H1 (cell line): ENCODE measurements at regions not wholly inside any gene's neighbourhood (a gene's known extent, or its start where the extent isn't known, plus 50 kb on each side); places are given as distances from the start of the nearest gene placed in this dataset.

ENCODE experiments used
- CTCF ChIA-PET: fragments of 300-600 bp; sonication (Branson Sonifier 250); formaldehyde crosslinking; loops from one replicate; lab custom pipeline; 2021; ENCODE audit not compliant: partially characterized antibody; lab: Charles Lee
- POLR2A ChIA-PET: fragments of 300-600 bp; sonication (Branson Sonifier 250); formaldehyde crosslinking; loops from one replicate; lab custom pipeline; 2021; ENCODE audit warnings: inconsistent platforms; ENCODE audit not compliant: partially characterized antibody; lab: Charles Lee
- DNase-seq, 2 experiments: peaks; one replicate each; pipeline versions ENCODE4 v3.0.0 to v3.0.0-alpha.2; 2010 to 2022; ENCODE audit warnings: low spot score in 2 of 2, low read depth in 1 of 2, mixed read lengths in 1 of 2
- FAIRE-seq: peaks from 2 replicates; lab custom pipeline; 2011; peaks lifted over from hg19 to GRCh38; lab: Jason Lieb, UNC
- H2AFZ ChIP-seq: 2 replicates; pipeline ENCODE4 v1.8.1; 2012; ENCODE audit warnings: low read length, inconsistent platforms
- H2AK5ac ChIP-seq: 2 replicates; pipeline ENCODE4 v1.6.1; 2013; ENCODE audit warnings: low read depth, low read length
- H2BK120ac ChIP-seq: replicated peaks from 2 replicates; pipeline ENCODE3; 2013; ENCODE audit warnings: low read depth, low read length, inconsistent platforms
- H2BK12ac ChIP-seq: 2 replicates; pipeline ENCODE4 v1.6.1; 2013; ENCODE audit warnings: low read depth, low read length
- H2BK15ac ChIP-seq: 2 replicates; pipeline ENCODE4 v1.6.1; 2013; ENCODE audit warnings: low read length
- H2BK20ac ChIP-seq: 2 replicates; pipeline ENCODE4 v1.6.1; 2013; ENCODE audit warnings: low read length
- H2BK5ac ChIP-seq: 2 replicates; pipeline ENCODE4 v1.6.1; 2013; ENCODE audit warnings: low read depth, low read length
- H3K14ac ChIP-seq: 2 replicates; pipeline ENCODE4 v1.6.1; 2013; ENCODE audit warnings: inconsistent platforms; ENCODE audit not compliant: insufficient read length
- H3K18ac ChIP-seq: 2 replicates; pipeline ENCODE4 v1.6.1; 2013; ENCODE audit warnings: low read length; ENCODE audit errors: extremely low read depth
- H3K23ac ChIP-seq: 2 replicates; pipeline ENCODE4 v1.6.1; 2013; ENCODE audit warnings: inconsistent platforms; ENCODE audit not compliant: insufficient read length
- H3K23me2 ChIP-seq: 2 replicates; pipeline ENCODE4 v1.6.1; 2013; ENCODE audit warnings: low read depth, low read length
- H3K27ac ChIP-seq: 2 replicates; pipeline ENCODE4 v1.6.1; 2011; ENCODE audit warnings: low read depth, low read length, inconsistent platforms
- H3K27me3 ChIP-seq, 4 experiments: replicated peaks in 1 of 4; 1 replicate in 1 of 4; 2 replicates in 3 of 4; pipeline versions ENCODE4 v1.6.1 to v1.8.1; 2011 to 2013; ENCODE audit warnings: low read length in 3 of 4, mild to moderate bottlenecking in 3 of 4, inconsistent platforms in 2 of 4, mixed read lengths in 2 of 4, moderate library complexity in 1 of 4; ENCODE audit not compliant: control insufficient read depth in 3 of 4, insufficient read depth in 3 of 4; ENCODE audit errors: extremely low read depth in 1 of 4
- H3K36me3 ChIP-seq, 4 experiments: 2 replicates each; pipeline versions ENCODE4 v1.6.1 to v1.8.1; 2011 to 2013; ENCODE audit warnings: mild to moderate bottlenecking in 4 of 4, low read length in 3 of 4, moderate library complexity in 2 of 4, control low read depth in 1 of 4, inconsistent platforms in 1 of 4; ENCODE audit not compliant: insufficient read depth in 4 of 4, control insufficient read depth in 2 of 4
- H3K4ac ChIP-seq: replicated peaks from 2 replicates; pipeline ENCODE3; 2013; ENCODE audit warnings: low read length, low read depth, mixed read lengths, inconsistent platforms; ENCODE audit not compliant: insufficient read length
- H3K4me1 ChIP-seq, 4 experiments: replicated peaks in 1 of 4; 1 replicate in 1 of 4; 2 replicates in 3 of 4; pipeline versions ENCODE4 v1.6.1 to v1.8.1; 2011 to 2013; ENCODE audit warnings: low read length in 3 of 4, inconsistent platforms in 2 of 4, mixed read lengths in 1 of 4; ENCODE audit not compliant: insufficient read depth in 4 of 4, control insufficient read depth in 3 of 4
- H3K4me2 ChIP-seq, 2 experiments: 2 replicates each; pipeline versions ENCODE4 v1.6.1 to v1.8.1; 2011 to 2013; ENCODE audit warnings: low read depth in 2 of 2, low read length in 2 of 2, control low read depth in 1 of 2, inconsistent platforms in 1 of 2, mild to moderate bottlenecking in 1 of 2; ENCODE audit not compliant: insufficient read depth in 1 of 2
- H3K4me3 ChIP-seq, 4 experiments: fragments of 200-600, 300-600 bp in 1 of 4; sonication (generic), shearing (Covaris generic), sonication (Bioruptor Twin) in 1 of 4; 2 replicates each; pipeline versions ENCODE4 v1.5.1 to v1.8.1; 2011 to 2016; ENCODE audit warnings: low read length in 4 of 4, low read depth in 3 of 4, control low read depth in 2 of 4, inconsistent platforms in 2 of 4, mild to moderate bottlenecking in 2 of 4, mixed read lengths in 1 of 4, moderate library complexity in 1 of 4; ENCODE audit not compliant: insufficient read depth in 2 of 4; ENCODE audit errors: extremely low read depth in 1 of 4
- H3K56ac ChIP-seq: replicated peaks from 2 replicates; pipeline ENCODE3; 2013; ENCODE audit warnings: low read depth, mild to moderate bottlenecking, mixed read lengths, low read length, inconsistent platforms; ENCODE audit not compliant: insufficient read length
- H3K79me1 ChIP-seq: 2 replicates; pipeline ENCODE4 v1.6.1; 2013; ENCODE audit warnings: low read depth, low read length, control low read depth
- H3K79me2 ChIP-seq, 2 experiments: 2 replicates each; pipeline versions ENCODE4 v1.6.1 to v1.8.1; 2012 to 2013; ENCODE audit warnings: low read length in 2 of 2, mild to moderate bottlenecking in 2 of 2, inconsistent platforms in 1 of 2; ENCODE audit not compliant: insufficient read depth in 2 of 2, control insufficient read depth in 1 of 2
- H3K9ac ChIP-seq, 4 experiments: replicated peaks in 1 of 4; 1 replicate in 1 of 4; 2 replicates in 3 of 4; pipeline versions ENCODE4 v1.6.1 to v1.8.1; 2011 to 2013; ENCODE audit warnings: low read depth in 3 of 4, low read length in 3 of 4, control low read depth in 2 of 4, mild to moderate bottlenecking in 2 of 4, moderate library complexity in 2 of 4, inconsistent platforms in 1 of 4; ENCODE audit errors: extremely low read depth in 1 of 4
- H3K9me3 ChIP-seq, 2 experiments: 2 replicates each; pipeline versions ENCODE4 v1.6.1 to v1.8.1; 2012 to 2013; ENCODE audit warnings: mild to moderate bottlenecking in 2 of 2, moderate library complexity in 2 of 2, control low read depth in 1 of 2, inconsistent platforms in 1 of 2, low read depth in 1 of 2, low read length in 1 of 2, mixed read lengths in 1 of 2; ENCODE audit not compliant: insufficient read depth in 2 of 2
- H4K20me1 ChIP-seq, 2 experiments: replicated peaks in 1 of 2; 2 replicates each; pipeline versions ENCODE3 to v1.8.1; 2011 to 2013; ENCODE audit warnings: inconsistent platforms in 2 of 2, low read length in 2 of 2, mild to moderate bottlenecking in 1 of 2; ENCODE audit not compliant: insufficient read depth in 2 of 2, control insufficient read depth in 1 of 2
- H4K5ac ChIP-seq: 2 replicates; pipeline ENCODE4 v1.6.1; 2013; ENCODE audit warnings: low read length, low read depth, mixed read lengths, inconsistent platforms; ENCODE audit not compliant: insufficient read length
- H4K8ac ChIP-seq: 2 replicates; pipeline ENCODE4 v1.8.0; 2013; ENCODE audit warnings: mild to moderate bottlenecking, moderate library complexity, low read length, inconsistent platforms; ENCODE audit not compliant: insufficient read depth; ENCODE audit errors: extremely low read depth
- H4K91ac ChIP-seq: replicated peaks from 2 replicates; pipeline ENCODE3; 2013; ENCODE audit warnings: low read length, mixed read lengths, inconsistent platforms; ENCODE audit not compliant: insufficient read length
- BCL11A ChIP-seq, 2 experiments: IDR thresholded peaks; one replicate each; pipeline ENCODE4 v1.6.1; 2011; ENCODE audit warnings: low read depth in 2 of 2, low read length in 2 of 2, mild to moderate bottlenecking in 2 of 2
- BRCA1 ChIP-seq: IDR thresholded peaks from 2 replicates; pipeline ENCODE4 v1.6.1; 2012; ENCODE audit warnings: low read depth, low read length, improper control_type of control experiment
- CBX8 ChIP-seq: fragments of 300-800, 300-1000 bp; sonication (generic); IDR thresholded peaks from 2 replicates; pipeline ENCODE4 v1.7.1; 2016; ENCODE audit warnings: low read depth, low read length, borderline replicate concordance
- EZH2 ChIP-seq: fragments of 200-600 bp; sonication (generic); IDR thresholded peaks from 2 replicates; pipeline ENCODE4 v1.7.1; 2012; ENCODE audit warnings: low read depth, mild to moderate bottlenecking, moderate library complexity, low read length, inconsistent platforms; ENCODE audit not compliant: severe bottlenecking
- GTF2F1 ChIP-seq: IDR thresholded peaks from 2 replicates; pipeline ENCODE4 v1.6.1; 2012; ENCODE audit warnings: low read depth, low read length, improper control_type of control experiment, borderline replicate concordance
- NANOG ChIP-seq: IDR thresholded peaks from 2 replicates; pipeline ENCODE4 v1.6.1; 2011; ENCODE audit warnings: low read length, low read depth, mild to moderate bottlenecking, inconsistent platforms; ENCODE audit not compliant: insufficient read depth, poor library complexity, severe bottlenecking
- RNF2 ChIP-seq: fragments of 200-900, 300-1000 bp; sonication (generic); IDR thresholded peaks from 2 replicates; pipeline ENCODE4 v1.7.1; 2016; ENCODE audit warnings: borderline replicate concordance, low read depth, mild to moderate bottlenecking, antibody characterized with exemption, low read length; ENCODE audit not compliant: poor library complexity, severe bottlenecking; ENCODE audit errors: missing control alignments
- SAP30 ChIP-seq: fragments of 300-600 bp; sonication (generic); IDR thresholded peaks from 2 replicates; pipeline ENCODE4 v1.7.1; 2012; ENCODE audit warnings: low read length, moderate library complexity, mild to moderate bottlenecking, inconsistent platforms; ENCODE audit not compliant: insufficient read depth, insufficient replicate concordance
- ZNF274 ChIP-seq: IDR thresholded peaks from 2 replicates; pipeline ENCODE4 v1.7.0; 2012; ENCODE audit warnings: low read length, borderline replicate concordance; ENCODE audit errors: extremely low read depth
- WGBS, 2 experiments: shearing (Covaris generic) in 1 of 2; methylation state at CpG; one replicate each; pipeline versions ENCODE4 v1.1.6 to v1.1.7; 2013 to 2015; ENCODE audit warnings: low lambda C conversion rate in 2 of 2, mixed read lengths in 2 of 2, inconsistent platforms in 1 of 2, low coverage in 1 of 2, missing lambda C conversion rate in 1 of 2; ENCODE audit not compliant: insufficient replicate concordance in 2 of 2, insufficient coverage in 1 of 2, insufficient read length in 1 of 2; ENCODE audit errors: extremely low coverage in 1 of 2, missing lambda C conversion rate in 1 of 2; 5-methylcytosine and 5-hydroxymethylcytosine counted together

DNA sequence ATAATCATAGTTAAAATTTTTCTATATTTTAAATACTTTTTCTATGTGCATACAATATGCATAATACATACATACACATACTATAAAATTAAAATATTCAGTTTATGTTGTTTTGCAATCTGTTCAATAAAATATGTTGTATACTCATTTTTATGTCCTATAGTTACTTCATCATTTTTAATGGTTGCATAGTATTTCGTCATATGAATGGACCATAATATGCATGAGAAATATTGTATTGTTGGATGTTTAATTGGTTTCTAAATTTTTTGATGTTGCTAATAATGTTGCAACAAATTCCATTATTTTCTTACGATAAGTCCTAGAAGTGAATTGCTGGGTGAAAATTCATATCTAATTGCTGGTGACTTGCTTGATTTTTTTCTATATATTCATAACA is 211.5 kb upstream of the GCFC2 start:
- Histone ChIP-seq H4K91ac (no peak overlapping the region), H3K56ac (no peak overlapping the region)
- TF ChIP-seq CBX8, result no peak
- no peak for TF ChIP-seq GTF2F1
- no peak for TF ChIP-seq EZH2
- TF ChIP-seq BCL11A (IDR thresholded peaks at IDR 0.05; ENCODE audit: low read depth in 2 of 2, low read length in 2 of 2), result no peak
- TF ChIP-seq ZNF274, result no peak
- no peak for TF ChIP-seq NANOG
- TF ChIP-seq SAP30, result no peak
- TF ChIP-seq BRCA1, result no peak
- TF ChIP-seq RNF2, result no peak
- TF ChIP-seq, all 59 proteins: peak for 0
- no peak overlapping the region for H3K4me2 ChIP-seq
- ChIA-PET POLR2A (no interaction called here), CTCF (no interaction called here)
- no peak for DNase-seq
- no peaks in the 10 kb centered on the region for H3K36me3 ChIP-seq
- H3K14ac ChIP-seq, result no peak overlapping the region
- no peak overlapping the region for H3K18ac ChIP-seq
- no peak overlapping the region for H3K23ac ChIP-seq
- no peak overlapping the region for H2BK15ac ChIP-seq
- H2BK5ac ChIP-seq, result no peak overlapping the region
- H2BK120ac ChIP-seq, result no peak overlapping the region
- no peak overlapping the region for H4K8ac ChIP-seq
- H3K79me2 ChIP-seq, result no peaks in the 10 kb centered on the region
- no peak overlapping the region for H3K4ac ChIP-seq
- no peak overlapping the region for H2AK5ac ChIP-seq
- no peak overlapping the region for H3K9ac ChIP-seq
- no peaks in the 10 kb centered on the region for H3K79me1 ChIP-seq
- no peaks in the 10 kb centered on the region for H3K27me3 ChIP-seq
- no peak overlapping the region for H2BK20ac ChIP-seq
- FAIRE-seq, result no peak
- H2AFZ ChIP-seq, result no peak overlapping the region
- H4K20me1 ChIP-seq, result no peaks in the 10 kb centered on the region
- H3K27ac ChIP-seq, result no peak overlapping the region
- H4K5ac ChIP-seq, result no peak overlapping the region
- H3K4me1 ChIP-seq, result peaks cover 0 to 4% (median 1%) of the 10 kb centered on the region in 4 experiments; a peak in 3 of 7 replicates
- WGBS, 2 experiments, result 93% methylated on average over 2 of the region's 2 CpGs; no CpG with 5 or more reads in 1 of the 2 experiments
- H2BK12ac ChIP-seq, result no peak overlapping the region
- H3K23me2 ChIP-seq, result no peaks in the 10 kb centered on the region
- no peak overlapping the region for H3K4me3 ChIP-seq
- no peaks in the 10 kb centered on the region for H3K9me3 ChIP-seq
